ENCODE measurements at regions not wholly inside any gene's neighbourhood (a gene's known extent, or its start where the extent isn't known, plus 50 kb on each side); places are given as distances from the start of the nearest gene placed in this dataset.
"Not testable (repeated sequence)": the region's sequence is repeated elsewhere in the genome, so short reads cannot be mapped to it uniquely, and the experiment has no call there.

- DNase-seq (ENCODE audit: low read depth): no peak
- H3K4me3 ChIP-seq (ENCODE audit: low read depth, low read length): no peak overlapping the region
- TF ChIP-seq CTCF (conservative IDR thresholded peaks at IDR 0.05; ENCODE audit: low read depth, low read length): no peak
These were observed 155.6 kb downstream of the BRD1 start for GRCh38 chr22:49672014-49672516.

- TF ChIP-seq CTCF (conservative IDR thresholded peaks at IDR 0.05; ENCODE audit: low read depth, low read length): no peak
- no peak overlapping the region for H3K4me3 ChIP-seq (ENCODE audit: low read depth, low read length)
- DNase-seq (ENCODE audit: low read depth): no peak
These were observed 156.2 kb downstream of the BRD1 start for GRCh38 chr22:49671331-49672013.

- H3K4me3 ChIP-seq (ENCODE audit: low read depth, low read length): no peak overlapping the region
- no peak for TF ChIP-seq CTCF (conservative IDR thresholded peaks at IDR 0.05; ENCODE audit: low read depth, low read length)
- DNase-seq (ENCODE audit: low read depth): no peak
These were observed 157.0 kb downstream of the BRD1 start for GRCh38 chr22:49670456-49671330.

- not testable (repeated sequence) for DNase-seq (ENCODE audit: low read depth); H3K4me3 ChIP-seq (ENCODE audit: low read depth, low read length)
These were observed 157.7 kb downstream of the BRD1 start for GRCh38 chr22:49669969-49670455.

DNA sequence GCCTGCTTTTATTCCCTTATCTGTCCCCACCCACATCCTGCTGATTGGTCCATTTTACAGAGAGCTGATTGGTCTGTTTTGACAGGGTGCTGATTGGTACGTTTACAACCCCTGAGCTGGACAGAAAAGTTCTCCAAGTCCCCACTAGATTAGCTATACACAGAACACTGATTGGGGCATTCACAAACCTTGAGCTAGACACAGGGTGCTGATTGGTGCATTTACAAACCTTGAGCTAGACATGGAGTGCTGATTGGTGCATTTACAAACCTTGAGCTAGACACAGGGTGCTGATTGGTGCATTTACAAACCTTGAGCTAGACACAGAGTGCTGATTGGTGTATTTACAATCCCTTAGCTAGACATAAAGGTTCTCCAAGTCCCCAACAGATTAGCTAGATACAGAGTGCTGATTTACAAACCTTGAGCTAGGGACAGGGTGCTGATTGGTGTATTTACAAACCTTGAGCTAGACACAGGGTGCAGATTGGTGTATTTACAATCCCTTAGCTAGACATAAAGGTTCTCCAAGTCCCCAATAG lies 158.2 kb downstream of the BRD1 start:
- not testable (repeated sequence) for H3K4me3 ChIP-seq (ENCODE audit: low read depth, low read length); DNase-seq (ENCODE audit: low read depth)

GRCh38 chr22:49668402-49668801 lies 159.3 kb downstream of the BRD1 start:
- no peak for TF ChIP-seq CTCF (conservative IDR thresholded peaks at IDR 0.05; ENCODE audit: low read depth, low read length)
- DNase-seq (ENCODE audit: low read depth): no peak
- no peak overlapping the region for H3K4me3 ChIP-seq (ENCODE audit: low read depth, low read length)

DNA sequence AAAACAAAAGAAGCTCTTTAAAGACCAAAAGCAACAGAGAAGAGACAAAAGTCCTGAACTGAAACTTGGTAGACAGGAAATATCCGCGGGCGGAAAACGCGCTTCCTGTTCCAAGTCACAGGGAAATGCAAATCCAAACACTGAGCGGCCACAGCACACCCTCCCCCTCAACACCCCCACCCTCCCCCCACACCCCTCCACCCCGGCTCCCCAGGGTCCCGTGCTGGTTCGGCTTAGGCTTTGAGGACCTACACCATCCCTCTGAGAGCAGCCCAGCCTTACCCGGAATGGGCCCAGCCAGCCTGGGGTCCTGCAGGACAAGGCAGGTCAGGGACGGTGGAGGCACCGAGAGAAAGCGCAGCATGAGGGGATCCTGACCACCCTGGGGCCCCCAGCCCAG lies 160.4 kb downstream of the BRD1 start:
- DNase-seq (ENCODE audit: low read depth): no peak
- no peak for TF ChIP-seq CTCF (conservative IDR thresholded peaks at IDR 0.05; ENCODE audit: low read depth, low read length)
- no peak overlapping the region for H3K4me3 ChIP-seq (ENCODE audit: low read depth, low read length)
